GM23248 (cell line): ENCODE measurements at regions not wholly inside any gene's neighbourhood (a gene's known extent, or its start where the extent isn't known, plus 50 kb on each side); places are given as distances from the start of the nearest gene placed in this dataset.

Experiments
- DNase-seq: peaks from one replicate; pipeline ENCODE4 v3.0.0-alpha.2; 2015
- H2AFZ ChIP-seq: fragments of 200-600 bp; sonication (generic); 2 replicates; pipeline ENCODE4 v1.6.1; 2016; ENCODE audit warnings: antibody characterized with exemption
- H3F3A ChIP-seq: fragments of 200-600 bp; sonication (generic); 2 replicates; pipeline ENCODE4 v1.6.1; 2016; ENCODE audit warnings: mild to moderate bottlenecking, antibody characterized with exemption, mixed run types; ENCODE audit not compliant: insufficient read depth
- H3K27ac ChIP-seq: fragments of 200-600 bp; sonication (generic); 2 replicates; pipeline ENCODE4 v1.5.1; 2016; ENCODE audit warnings: mild to moderate bottlenecking
- H3K27me3 ChIP-seq: fragments of 200-600 bp; sonication (generic); replicated peaks from 2 replicates; pipeline ENCODE4 v1.6.1; 2016; ENCODE audit warnings: mild to moderate bottlenecking; ENCODE audit not compliant: insufficient read depth
- H3K36me3 ChIP-seq: fragments of 200-600 bp; sonication (generic); 2 replicates; pipeline ENCODE4 v1.6.1; 2016; ENCODE audit warnings: low read depth, mild to moderate bottlenecking
- H3K4me1 ChIP-seq: fragments of 200-600 bp; sonication (generic); 2 replicates; pipeline ENCODE4 v1.6.1; 2016; ENCODE audit warnings: mild to moderate bottlenecking; ENCODE audit not compliant: insufficient read depth
- H3K4me2 ChIP-seq: fragments of 200-600 bp; sonication (generic); one replicate; pipeline ENCODE4 v1.6.1; 2016; ENCODE audit warnings: mild to moderate bottlenecking; ENCODE audit not compliant: unreplicated experiment
- H3K4me3 ChIP-seq: fragments of 200-600 bp; sonication (generic); 2 replicates; pipeline ENCODE4 v1.5.1; 2016; ENCODE audit warnings: mild to moderate bottlenecking
- H3K79me2 ChIP-seq: fragments of 200-600 bp; sonication (generic); 2 replicates; pipeline ENCODE4 v1.6.1; 2016; ENCODE audit warnings: mild to moderate bottlenecking; ENCODE audit not compliant: insufficient read depth
- H3K9ac ChIP-seq: fragments of 200-600 bp; sonication (generic); 2 replicates; pipeline ENCODE4 v1.6.1; 2016; ENCODE audit warnings: mild to moderate bottlenecking
- H3K9me2 ChIP-seq: fragments of 200-600 bp; sonication (generic); 2 replicates; pipeline ENCODE4 v1.6.1; 2016; ENCODE audit warnings: mixed run types, mild to moderate bottlenecking, moderate library complexity; ENCODE audit not compliant: insufficient read depth
- H3K9me3 ChIP-seq: fragments of 200-600 bp; sonication (generic); one replicate; pipeline ENCODE4 v1.6.1; 2017; ENCODE audit warnings: low read depth
- H4K20me1 ChIP-seq: fragments of 200-600 bp; sonication (generic); 2 replicates; pipeline ENCODE4 v1.6.0; 2016; ENCODE audit not compliant: insufficient read depth
- EZH2 ChIP-seq: fragments of 200-600 bp; sonication (generic); IDR thresholded peaks from 2 replicates; pipeline ENCODE4 v1.6.1; 2018; ENCODE audit warnings: antibody characterized with exemption, mild to moderate bottlenecking; ENCODE audit not compliant: insufficient read depth, poor library complexity, severe bottlenecking
- EZH2phosphoT487 ChIP-seq: fragments of 200-600 bp; sonication (generic); IDR thresholded peaks from 2 replicates; pipeline ENCODE4 v1.6.1; 2018; ENCODE audit warnings: antibody characterized with exemption, moderate library complexity, mild to moderate bottlenecking, low read depth; ENCODE audit not compliant: insufficient read depth
- WGBS, 2 experiments: methylation state at CpG; one replicate each; pipeline ENCODE4 v1.1.6; 2015 to 2017; ENCODE audit warnings: low lambda C conversion rate in 2 of 2, low coverage in 1 of 2; ENCODE audit errors: missing lambda C conversion rate in 2 of 2; 5-methylcytosine and 5-hydroxymethylcytosine counted together
- in situ Hi-C: fragments of 300-500 bp; cut with MboI; formaldehyde crosslinking; loops from 2 replicates; pipeline ENCODE4 v1.15.0; 2020

DNA sequence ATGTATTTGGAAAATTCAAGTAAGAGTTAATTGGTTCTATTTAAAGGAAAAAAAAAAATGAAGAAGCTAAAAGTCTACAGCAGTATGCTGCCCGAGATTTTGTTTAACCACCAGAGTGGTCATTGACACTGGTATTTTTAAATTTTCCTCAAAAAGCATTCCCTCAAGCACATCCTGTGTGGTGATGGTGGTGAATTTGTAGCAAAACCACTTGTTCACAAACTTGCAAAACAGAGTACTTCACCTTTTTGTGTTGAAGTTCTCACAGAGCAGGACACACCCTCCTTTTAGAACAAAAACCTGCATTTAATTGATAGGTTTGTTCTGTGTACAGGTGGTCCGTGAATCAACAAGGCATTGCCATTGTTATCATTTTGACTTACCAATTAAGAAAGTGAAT lies 374.2 kb downstream of the EFNA5 start:
- Histone ChIP-seq H3F3A (no peaks in the 10 kb centered on the region), H3K79me2 (no peaks in the 10 kb centered on the region), H3K4me1 (no peaks in the 10 kb centered on the region), H3K9ac (no peak overlapping the region), H3K4me2 (no peak overlapping the region), H3K36me3 (no peaks in the 10 kb centered on the region), H2AFZ (no peak overlapping the region), H4K20me1 (no peaks in the 10 kb centered on the region), H3K27ac (no peak overlapping the region), H3K9me2 (no peaks in the 10 kb centered on the region), H3K9me3 (no peaks in the 10 kb centered on the region), H3K27me3 (peaks cover 3% of the 10 kb centered on the region; the same call in 1 of the 2 replicates), H3K4me3 (no peak overlapping the region)
- TF ChIP-seq EZH2phosphoT487, result no peak
- TF ChIP-seq EZH2, result no peak
- DNase-seq, result no peak
- 40% methylated on average over 2 of the region's 2 CpGs for WGBS, 2 experiments
- in situ Hi-C loops, result no loop called here

- in situ Hi-C loops, result no loop called here
- WGBS, 2 experiments, result 3 to 12% methylated on average over 2 of the region's 2 CpGs
- no peaks in the 10 kb centered on the region for H3K36me3 ChIP-seq
These were observed 374.8 kb downstream of the EFNA5 start for GRCh38 chr5:107295914-107296313.

GRCh38 chr5:107294669-107295068 lies 376.1 kb downstream of the EFNA5 start:
- Histone ChIP-seq H3K4me1 (no peaks in the 10 kb centered on the region), H4K20me1 (no peaks in the 10 kb centered on the region), H3K27ac (no peak overlapping the region), H3K4me3 (no peak overlapping the region), H3K27me3 (peaks cover 3% of the 10 kb centered on the region; the same call in 1 of the 2 replicates), H3K9ac (no peak overlapping the region), H3K9me2 (no peaks in the 10 kb centered on the region), H3K9me3 (no peaks in the 10 kb centered on the region), H3K36me3 (no peaks in the 10 kb centered on the region), H3K4me2 (no peak overlapping the region), H2AFZ (no peak overlapping the region), H3F3A (no peaks in the 10 kb centered on the region), H3K79me2 (no peaks in the 10 kb centered on the region)
- 52 to 53% methylated on average over 1 of the region's 1 CpG for whole genome bisulfite sequencing, 2 experiments
- DNase-seq, result no peak
- TF ChIP-seq EZH2phosphoT487, result no peak
- TF ChIP-seq EZH2, result no peak
- in situ Hi-C loops, result no loop called here

More at GRCh38 chr5:107295914-107296313, 374.8 kb downstream of the EFNA5 start:
- Histone ChIP-seq H3K9ac (no peak overlapping the region), H3K9me3 (no peaks in the 10 kb centered on the region), H3K4me2 (no peak overlapping the region), H2AFZ (no peak overlapping the region), H4K20me1 (no peaks in the 10 kb centered on the region), H3K79me2 (no peaks in the 10 kb centered on the region), H3K4me1 (no peaks in the 10 kb centered on the region), H3K27ac (no peak overlapping the region), H3F3A (no peaks in the 10 kb centered on the region), H3K9me2 (no peaks in the 10 kb centered on the region), H3K27me3 (peaks cover 3% of the 10 kb centered on the region; the same call in 1 of the 2 replicates), H3K4me3 (no peak overlapping the region)
- no peak for TF ChIP-seq EZH2phosphoT487
- no peak for TF ChIP-seq EZH2
- DNase-seq, result no peak

DNA sequence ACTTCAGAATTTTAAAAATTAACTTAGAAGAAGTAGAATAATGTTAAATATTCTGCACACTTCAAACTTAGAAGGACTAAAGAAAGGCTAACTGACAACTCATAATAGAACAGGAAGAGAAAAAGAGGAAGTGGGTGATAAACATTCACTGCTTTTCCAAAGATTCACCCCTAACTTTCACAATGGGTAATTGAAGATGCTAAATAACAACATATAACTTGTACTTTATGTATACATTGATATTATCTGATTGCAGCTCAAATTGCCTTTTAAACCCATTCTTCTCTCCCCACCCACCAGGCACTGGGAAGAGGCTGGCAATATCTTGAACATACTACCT lies 376.6 kb downstream of the EFNA5 start:
- no peaks in the 10 kb centered on the region for H3K9me3 ChIP-seq
- peaks cover 3% of the 10 kb centered on the region; the same call in 1 of the 2 replicates for H3K27me3 ChIP-seq
- no peaks in the 10 kb centered on the region for H3K4me1 ChIP-seq
- H4K20me1 ChIP-seq, result no peaks in the 10 kb centered on the region
- no peak overlapping the region for H3K4me3 ChIP-seq
- in situ Hi-C loops, result no loop called here
- DNase-seq, result no peak
- no peaks in the 10 kb centered on the region for H3K36me3 ChIP-seq
- no peaks in the 10 kb centered on the region for H3K79me2 ChIP-seq
- no peak overlapping the region for H3K4me2 ChIP-seq
- TF ChIP-seq EZH2, result no peak
- no peak for TF ChIP-seq EZH2phosphoT487
- no peak overlapping the region for H3K9ac ChIP-seq
- no peak overlapping the region for H2AFZ ChIP-seq
- no peak overlapping the region for H3K27ac ChIP-seq
- H3F3A ChIP-seq, result no peaks in the 10 kb centered on the region
- H3K9me2 ChIP-seq, result no peaks in the 10 kb centered on the region

DNA sequence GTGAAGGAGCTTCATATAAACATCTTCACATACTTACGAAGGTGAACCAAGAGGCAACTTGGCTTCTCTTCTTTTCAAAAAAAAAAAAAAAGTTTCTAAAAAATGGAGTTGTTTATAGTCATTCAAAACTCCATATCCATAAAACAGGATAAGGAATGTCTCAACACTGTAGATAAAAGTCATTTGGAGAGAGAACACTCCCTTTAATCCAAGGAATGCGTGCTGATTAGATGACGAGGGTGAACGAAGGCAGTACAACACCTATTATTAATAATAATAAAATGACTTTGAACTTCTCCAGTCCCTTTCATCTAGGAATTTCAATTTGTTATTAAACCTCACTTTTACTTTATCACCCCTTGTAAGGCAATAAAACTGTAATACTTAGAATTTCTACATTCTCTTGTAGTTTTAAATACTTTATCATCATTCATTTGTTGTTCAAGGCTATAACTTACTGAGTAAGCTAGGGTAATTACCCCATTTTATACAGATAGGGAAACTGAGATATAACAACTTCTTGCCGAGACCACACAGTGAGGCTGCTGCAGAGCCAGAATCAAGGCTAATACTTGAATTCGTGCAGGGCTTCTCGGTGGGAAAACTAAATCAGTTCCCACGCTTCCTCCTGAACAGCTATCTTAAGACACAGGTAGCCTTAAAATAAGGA lies 377.1 kb downstream of the EFNA5 start:
- H4K20me1 ChIP-seq, result no peaks in the 10 kb centered on the region
- no peak overlapping the region for H3K9ac ChIP-seq
- no peaks in the 10 kb centered on the region for H3K36me3 ChIP-seq
- no peaks in the 10 kb centered on the region for H3F3A ChIP-seq
- no peak for DNase-seq
- H3K4me2 ChIP-seq, result no peak overlapping the region
- no peaks in the 10 kb centered on the region for H3K4me1 ChIP-seq
- H3K27ac ChIP-seq, result no peak overlapping the region
- in situ Hi-C loops, result no loop called here
- WGBS, 2 experiments, result 56 to 58% methylated on average over 8 of the region's 8 CpGs
- no peaks in the 10 kb centered on the region for H3K9me3 ChIP-seq
- peaks cover 3% of the 10 kb centered on the region; the same call in 1 of the 2 replicates for H3K27me3 ChIP-seq
- H2AFZ ChIP-seq, result no peak overlapping the region
- no peaks in the 10 kb centered on the region for H3K79me2 ChIP-seq
- H3K4me3 ChIP-seq, result no peak overlapping the region
- TF ChIP-seq EZH2phosphoT487, result no peak
- no peak for TF ChIP-seq EZH2
- H3K9me2 ChIP-seq, result no peaks in the 10 kb centered on the region
